CD1c-positive myeloid dendritic cell (primary cell): ENCODE measurements at regions not wholly inside any gene's neighbourhood (a gene's known extent, or its start where the extent isn't known, plus 50 kb on each side); places are given as distances from the start of the nearest gene placed in this dataset.
"Not testable (repeated sequence)": the region's sequence is repeated elsewhere in the genome, so short reads cannot be mapped to it uniquely, and the experiment has no call there.

Experiments
- DNase-seq: peaks from one replicate; pipeline ENCODE4 v3.0.0-alpha.2; 2016; ENCODE audit errors: extremely low spot score

DNA sequence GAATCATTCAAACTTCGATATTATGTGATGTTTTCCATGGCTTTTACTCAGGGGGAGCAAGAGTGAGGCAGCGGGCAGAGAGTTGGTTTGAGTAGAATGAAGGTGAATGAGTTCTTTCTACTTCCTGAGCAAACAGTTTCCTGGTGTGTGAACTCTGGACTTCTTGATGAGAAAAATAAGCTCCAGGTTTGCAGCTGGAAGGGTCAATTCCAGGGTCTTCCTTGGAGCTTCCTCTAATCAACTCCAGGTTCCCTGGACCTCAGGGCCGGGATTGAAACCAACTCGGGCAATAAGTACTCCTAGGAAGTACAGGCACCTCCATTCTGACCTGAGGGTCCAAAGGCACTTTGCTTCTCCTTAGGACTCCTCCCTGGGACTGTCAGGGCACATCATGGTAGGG, 243.6 kb upstream of the ONECUT1 start:
- DNase-seq = no peak

- DNase-seq = no peak
These were observed 241.3 kb upstream of the ONECUT1 start for GRCh38 chr15:53031469-53031868.

DNA sequence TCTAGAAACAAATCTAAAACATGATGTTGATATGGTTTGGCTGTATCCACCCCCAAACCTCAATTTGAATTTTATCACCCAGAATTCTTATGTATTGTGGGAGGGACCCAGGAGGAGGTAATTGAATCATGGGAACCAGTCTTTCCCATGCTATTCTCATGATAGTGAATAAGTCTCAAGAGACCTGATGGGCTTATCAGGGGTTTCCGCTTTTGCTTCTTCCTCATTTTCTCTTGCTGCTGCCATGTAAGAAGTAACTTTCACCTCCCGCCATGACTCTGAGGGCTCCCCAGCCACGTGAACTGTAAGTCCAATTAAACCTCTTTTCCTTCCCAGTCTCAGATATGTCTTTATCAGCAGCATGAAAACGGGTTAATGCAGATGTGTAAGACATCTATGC, 232.7 kb upstream of the ONECUT1 start:
- DNase-seq = no peak

- DNase-seq = no peak
These were observed 223.2 kb upstream of the ONECUT1 start for GRCh38 chr15:53013329-53013728.

GRCh38 chr15:53011779-53012178, 221.6 kb upstream of the ONECUT1 start:
- DNase-seq = not testable (repeated sequence)

- no peak for DNase-seq
These were observed 219.0 kb upstream of the ONECUT1 start for GRCh38 chr15:53009093-53009492.

GRCh38 chr15:53000409-53000808, 210.3 kb upstream of the ONECUT1 start:
- DNase-seq = no peak

DNA sequence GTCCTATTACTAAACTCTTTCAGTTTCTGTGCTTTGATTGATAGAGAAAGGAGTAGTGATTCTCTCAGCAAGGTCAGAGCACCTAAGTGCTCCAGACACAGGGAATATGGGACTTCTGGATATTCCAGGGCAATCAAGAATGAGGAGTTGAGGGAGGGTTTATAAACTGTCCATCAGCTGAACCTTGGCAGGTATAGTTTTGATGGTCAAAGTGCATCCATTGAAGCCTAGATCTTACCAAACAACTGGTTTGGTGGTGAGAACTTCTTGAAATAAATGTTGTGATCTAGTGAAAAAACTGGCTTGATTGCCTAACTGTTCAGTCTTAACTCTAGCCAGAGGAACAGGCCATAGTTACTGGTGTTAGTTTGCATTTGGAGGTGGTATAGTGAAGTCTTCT, 207.0 kb upstream of the ONECUT1 start:
- no peak for DNase-seq

- no peak for DNase-seq
These were observed 204.2 kb upstream of the ONECUT1 start for GRCh38 chr15:52994290-52994689.

GRCh38 chr15:52984507-52984906, 194.4 kb upstream of the ONECUT1 start:
- DNase-seq = no peak

- no peak for DNase-seq
These were observed 190.3 kb upstream of the ONECUT1 start for GRCh38 chr15:52980446-52980845.

DNA sequence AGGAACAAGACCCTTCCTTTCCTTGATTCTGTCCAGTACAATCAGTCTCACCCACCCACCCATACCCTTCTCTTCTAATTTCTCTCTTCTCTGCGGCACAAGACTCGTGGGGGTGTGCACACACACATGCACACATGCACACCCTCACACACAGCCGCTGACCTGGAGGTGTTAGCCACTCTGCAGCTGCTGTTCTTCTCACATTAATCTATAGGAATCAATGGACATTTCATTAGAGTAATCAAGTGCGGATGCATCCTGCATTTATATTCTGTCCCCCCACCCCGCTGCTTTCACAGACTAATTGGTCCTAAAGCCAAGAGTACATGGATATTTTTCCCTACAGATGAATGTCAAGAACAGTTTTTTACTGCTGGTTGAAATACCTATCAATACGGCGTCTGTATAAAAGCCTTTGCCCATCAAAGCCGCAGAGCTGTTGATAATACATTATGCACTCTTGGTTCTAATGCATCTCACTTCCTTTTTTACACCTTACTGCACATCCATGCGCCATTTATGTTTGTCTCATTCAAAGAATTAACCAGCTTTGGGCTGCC, 186.5 kb upstream of the ONECUT1 start:
- DNase-seq = no peak

GRCh38 chr15:52975941-52976449, 185.9 kb upstream of the ONECUT1 start:
- no peak for DNase-seq

DNA sequence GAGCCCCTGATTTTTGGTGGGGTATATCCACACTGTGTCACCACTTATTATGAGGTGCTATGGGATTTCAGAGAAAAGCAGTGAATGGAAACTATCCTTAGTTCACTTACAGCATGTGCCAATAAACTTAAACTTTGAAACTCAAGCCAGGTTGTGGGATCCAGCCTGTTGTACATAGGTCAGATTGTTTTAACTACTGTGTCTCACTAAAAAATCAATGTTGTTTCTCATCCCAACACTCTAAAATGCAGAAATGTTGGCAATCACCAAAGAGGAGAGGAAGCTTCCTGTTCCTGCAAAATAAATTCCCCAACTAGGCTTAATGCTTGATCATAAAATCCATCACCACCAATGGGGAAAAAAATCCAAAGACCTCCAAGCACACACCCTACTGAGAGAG, 173.7 kb upstream of the ONECUT1 start:
- DNase-seq = no peak

DNA sequence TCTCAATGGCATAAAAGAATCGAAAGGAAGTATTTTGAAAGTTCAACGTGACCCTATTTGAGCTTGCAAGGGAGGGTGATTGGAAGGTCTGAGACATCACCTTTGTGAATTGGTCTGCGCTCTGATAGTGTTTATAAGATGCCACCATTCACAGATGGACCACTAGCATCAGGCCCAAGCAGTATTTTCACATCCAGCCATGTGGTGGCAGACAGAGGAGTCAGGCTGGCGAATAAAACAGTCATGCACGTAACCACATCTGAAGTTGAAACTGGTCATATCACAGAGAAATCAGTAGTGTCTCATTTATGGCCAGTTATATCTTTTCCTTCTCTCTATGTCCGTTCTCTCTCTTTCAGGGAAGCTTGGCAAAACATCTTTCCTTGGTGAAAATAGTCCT, 170.1 kb upstream of the ONECUT1 start:
- no peak for DNase-seq

DNA sequence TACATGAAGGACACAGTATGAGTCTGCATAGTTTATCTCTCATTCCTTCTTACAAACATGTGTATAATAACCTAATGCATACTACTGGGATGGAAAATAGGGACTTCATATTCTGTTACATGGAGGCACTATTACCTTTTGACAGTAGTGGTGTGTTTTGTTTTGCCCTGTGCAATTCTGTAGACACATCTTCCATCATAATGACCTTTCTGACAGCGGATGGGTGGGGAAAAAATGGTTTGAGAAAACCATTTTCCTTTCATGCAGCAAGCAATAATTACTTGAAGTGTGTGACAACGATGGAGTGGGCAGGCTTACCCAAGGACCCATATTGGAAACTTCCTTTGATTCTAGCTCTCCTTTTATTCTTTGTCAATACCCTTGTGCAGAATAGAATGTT, 153.6 kb upstream of the ONECUT1 start:
- DNase-seq = no peak

DNA sequence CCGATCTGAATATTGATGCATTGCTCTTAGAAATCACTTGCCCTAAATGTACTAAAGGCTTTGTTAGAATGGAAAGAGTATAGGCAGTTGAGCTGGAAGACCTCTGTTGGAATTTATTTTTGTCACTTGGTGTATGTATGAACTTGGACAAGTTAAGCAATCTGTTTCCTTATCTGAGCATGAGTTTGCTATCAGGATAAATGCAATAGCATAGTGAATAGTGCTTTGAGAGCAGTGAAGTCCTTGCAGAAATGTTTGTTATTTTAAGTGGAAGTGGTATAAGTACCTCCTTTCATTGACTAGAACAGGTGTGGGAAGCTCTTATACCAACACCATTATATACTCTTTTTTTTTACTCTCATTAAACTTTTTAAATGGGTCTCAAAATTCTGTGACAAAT, 146.4 kb upstream of the ONECUT1 start:
- no peak for DNase-seq

- no peak for DNase-seq
These were observed 135.0 kb upstream of the ONECUT1 start for GRCh38 chr15:52925130-52925529.

- no peak for DNase-seq
These were observed 134.5 kb upstream of the ONECUT1 start for GRCh38 chr15:52924630-52925029.

DNA sequence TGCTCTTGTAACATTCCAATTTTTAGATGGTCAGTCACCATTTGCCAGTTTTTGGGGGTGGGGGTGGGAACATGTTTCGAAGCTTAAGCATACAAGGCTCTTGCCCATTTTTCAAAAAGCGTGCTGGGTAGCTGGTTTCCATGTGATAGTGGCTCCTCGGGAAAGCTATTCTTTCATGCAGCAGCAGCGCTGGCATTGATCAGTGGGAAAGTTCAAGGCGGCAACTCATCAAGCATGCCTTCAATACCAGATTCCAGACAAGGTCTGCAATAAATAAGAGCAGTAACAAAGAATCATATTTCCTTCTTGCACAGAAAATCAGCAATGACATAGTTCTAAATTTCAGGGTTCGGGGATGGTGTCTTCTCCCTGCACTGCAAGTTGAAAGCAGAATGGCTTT, 133.5 kb upstream of the ONECUT1 start:
- DNase-seq = no peak

DNA sequence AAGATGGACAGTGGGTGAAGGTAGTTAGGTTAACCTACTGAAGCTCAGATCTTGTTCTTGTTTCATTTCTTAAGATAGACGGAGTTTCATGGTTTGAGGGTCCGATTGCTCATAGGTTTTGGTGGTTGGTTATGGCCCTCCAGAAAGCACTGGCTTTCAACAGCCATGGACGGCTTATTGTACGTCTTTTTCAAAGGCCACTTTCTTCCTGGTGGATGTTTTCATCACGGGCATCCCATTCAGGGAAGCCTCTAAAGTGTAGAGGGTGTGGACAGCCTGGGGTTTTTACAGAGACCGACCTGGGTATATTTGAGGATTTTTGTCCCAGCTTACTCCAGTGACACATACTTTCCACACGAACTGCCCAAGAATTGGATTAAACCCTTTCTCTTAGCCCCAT, 132.7 kb upstream of the ONECUT1 start:
- no peak for DNase-seq

- no peak for DNase-seq
These were observed 122.0 kb upstream of the ONECUT1 start for GRCh38 chr15:52912172-52912571.

GRCh38 chr15:52893338-52893737, 103.2 kb upstream of the ONECUT1 start:
- no peak for DNase-seq

DNA sequence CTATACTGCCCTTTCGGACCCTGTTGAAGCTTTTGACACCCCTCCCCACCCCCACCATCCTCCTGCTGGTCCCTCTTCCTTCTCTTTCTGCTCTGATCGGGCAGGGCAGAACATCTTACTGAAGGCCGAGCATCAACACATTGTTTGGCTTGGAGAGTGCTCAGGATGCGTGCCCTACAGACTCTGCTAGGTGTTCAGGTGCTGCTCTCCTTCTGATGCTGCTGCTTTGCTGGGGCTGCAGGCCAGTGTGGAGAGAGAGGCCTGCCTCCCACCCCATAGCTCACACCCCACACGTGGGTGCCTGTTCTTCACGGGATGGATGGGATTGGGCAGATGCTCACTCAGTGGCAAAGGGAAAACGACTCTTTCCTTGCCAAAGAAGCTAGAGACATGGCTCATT, 89.8 kb upstream of the ONECUT1 start:
- DNase-seq = no peak
